Chondrocyte (in vitro differentiated cells): ENCODE measurements at regions not wholly inside any gene's neighbourhood (a gene's known extent, or its start where the extent isn't known, plus 50 kb on each side); places are given as distances from the start of the nearest gene placed in this dataset.

Experiments
- DNase-seq: peaks from one replicate; pipeline ENCODE4 v3.0.0; 2021; ENCODE audit warnings: mixed read lengths, low spot score
- H3K27ac Mint-ChIP-seq: one replicate; pipeline ENCODE4 v1.8.0; 2021; ENCODE audit warnings: mild to moderate bottlenecking, moderate library complexity, mixed read lengths; ENCODE audit not compliant: unreplicated experiment
- H3K27me3 Mint-ChIP-seq: 2 replicates; pipeline ENCODE4 v1.8.0; 2021; ENCODE audit warnings: low read depth, mixed read lengths
- H3K36me3 Mint-ChIP-seq: 2 replicates; pipeline ENCODE4 v1.8.0; 2021; ENCODE audit warnings: low read depth, mixed read lengths
- H3K4me1 Mint-ChIP-seq: 2 replicates; pipeline ENCODE4 v1.8.0; 2021; ENCODE audit warnings: low read depth, mild to moderate bottlenecking, mixed read lengths
- H3K4me3 Mint-ChIP-seq: one replicate; pipeline ENCODE4 v1.8.0; 2021; ENCODE audit warnings: mild to moderate bottlenecking, moderate library complexity, mixed read lengths; ENCODE audit not compliant: unreplicated experiment
- H3K9me3 Mint-ChIP-seq: 2 replicates; pipeline ENCODE4 v1.8.0; 2021; ENCODE audit warnings: low read depth, mixed read lengths
- CTCF ChIP-seq: fragments of 200-600 bp; sonication (generic); IDR thresholded peaks from 2 replicates; pipeline ENCODE4 v1.5.0; 2021; ENCODE audit warnings: antibody characterized with exemption, mild to moderate bottlenecking, moderate library complexity

- TF ChIP-seq CTCF = peak; percentile 17
- H3K27ac Mint-ChIP-seq = peak overlapping the region; percentile 95
- H3K9me3 Mint-ChIP-seq = peaks cover 4% of the 10 kb centered on the region
- H3K4me1 Mint-ChIP-seq = peaks cover 70% of the 10 kb centered on the region
- no peak for DNase-seq
- no peaks in the 10 kb centered on the region for H3K27me3 Mint-ChIP-seq
- peak overlapping the region; percentile 47 for H3K4me3 Mint-ChIP-seq
- no peaks in the 10 kb centered on the region for H3K36me3 Mint-ChIP-seq
Observed at GRCh38 chr14:61177279-61178225, 103.6 kb downstream of the TMEM30B start.

GRCh38 chr14:61176686-61177085, 104.5 kb downstream of the TMEM30B start:
- H3K27ac Mint-ChIP-seq = peak overlapping the region; percentile 95
- no peak for DNase-seq
- no peak for TF ChIP-seq CTCF
- H3K4me3 Mint-ChIP-seq = no peak overlapping the region
- H3K27me3 Mint-ChIP-seq = no peaks in the 10 kb centered on the region
- peaks cover 4% of the 10 kb centered on the region for H3K9me3 Mint-ChIP-seq
- peaks cover 72% of the 10 kb centered on the region for H3K4me1 Mint-ChIP-seq
- no peaks in the 10 kb centered on the region for H3K36me3 Mint-ChIP-seq

- no peak for DNase-seq
- Mint-ChIP-seq H3K4me3 (no peak overlapping the region), H3K27me3 (no peaks in the 10 kb centered on the region), H3K9me3 (peaks cover 6% of the 10 kb centered on the region), H3K27ac (peak overlapping the region; percentile 83), H3K4me1 (peaks cover 77% of the 10 kb centered on the region), H3K36me3 (peaks cover 3% of the 10 kb centered on the region)
- no peak for TF ChIP-seq CTCF
Observed at GRCh38 chr14:61174987-61175386, 106.2 kb downstream of the TMEM30B start.

- H3K4me3 Mint-ChIP-seq = no peak overlapping the region
- H3K36me3 Mint-ChIP-seq = peaks cover 4% of the 10 kb centered on the region
- peaks cover 3% of the 10 kb centered on the region for H3K9me3 Mint-ChIP-seq
- DNase-seq = no peak
- H3K4me1 Mint-ChIP-seq = peaks cover 77% of the 10 kb centered on the region
- peak overlapping the region; percentile 83 for H3K27ac Mint-ChIP-seq
- H3K27me3 Mint-ChIP-seq = no peaks in the 10 kb centered on the region
- TF ChIP-seq CTCF = no peak
Observed at GRCh38 chr14:61174441-61174891, 106.7 kb downstream of the TMEM30B start.

GRCh38 chr14:61171727-61172126, 109.4 kb downstream of the TMEM30B start:
- peaks cover 67% of the 10 kb centered on the region for H3K4me1 Mint-ChIP-seq
- peak overlapping the region; percentile 75 for H3K27ac Mint-ChIP-seq

More at GRCh38 chr14:61171727-61172126, 109.4 kb downstream of the TMEM30B start:
- Mint-ChIP-seq H3K36me3 (peaks cover 4% of the 10 kb centered on the region), H3K27me3 (no peaks in the 10 kb centered on the region), H3K4me3 (no peak overlapping the region), H3K9me3 (peaks cover 11% of the 10 kb centered on the region)
- no peak for TF ChIP-seq CTCF
- DNase-seq = no peak
